Keratinocyte (primary cell): ENCODE measurements at regions not wholly inside any gene's neighbourhood (a gene's known extent, or its start where the extent isn't known, plus 50 kb on each side); places are given as distances from the start of the nearest gene placed in this dataset.

ENCODE experiments used
- DNase-seq: peaks from one replicate; pipeline ENCODE4 v3.0.0-alpha.2; 2011; ENCODE audit warnings: low read depth, missing footprints, low spot score
- FAIRE-seq: peaks from 2 replicates; lab custom pipeline; 2011; peaks lifted over from hg19 to GRCh38; lab: Jason Lieb, UNC
- H2AFZ ChIP-seq: 2 replicates; pipeline ENCODE4 v1.6.0; 2012; ENCODE audit warnings: low read length, control low read depth, inconsistent platforms; ENCODE audit not compliant: control insufficient read depth
- H3K27ac ChIP-seq: 2 replicates; pipeline ENCODE4 v1.5.1; 2011; ENCODE audit warnings: low read length; ENCODE audit not compliant: control insufficient read depth, insufficient read depth
- H3K27me3 ChIP-seq: 3 replicates; pipeline ENCODE4 v1.6.0; 2011; ENCODE audit warnings: low read length; ENCODE audit not compliant: control insufficient read depth, insufficient read depth; ENCODE audit errors: extremely low read depth
- H3K36me3 ChIP-seq, 2 experiments: 2 replicates in 1 of 2; 3 replicates in 1 of 2; pipeline ENCODE4 v1.5.1; 2011; ENCODE audit warnings: low read length in 2 of 2, mild to moderate bottlenecking in 1 of 2; ENCODE audit not compliant: control insufficient read depth in 2 of 2, insufficient read depth in 2 of 2; ENCODE audit errors: extremely low read depth in 1 of 2
- H3K4me1 ChIP-seq: 3 replicates; pipeline ENCODE4 v1.5.1; 2011; ENCODE audit warnings: low read length; ENCODE audit not compliant: control insufficient read depth, insufficient read depth; ENCODE audit errors: extremely low read depth
- H3K4me2 ChIP-seq: 3 replicates; pipeline ENCODE4 v1.6.0; 2011; ENCODE audit warnings: low read depth, low read length; ENCODE audit not compliant: control insufficient read depth, insufficient read depth; ENCODE audit errors: extremely low read depth
- H3K4me3 ChIP-seq, 3 experiments: fragments of 200-600 bp in 1 of 3; sonication (generic) in 1 of 3; 2 replicates in 2 of 3; 3 replicates in 1 of 3; pipeline ENCODE4 v1.5.1; 2011 to 2016; ENCODE audit warnings: low read length in 3 of 3, mild to moderate bottlenecking in 3 of 3, control low read depth in 2 of 3, inconsistent platforms in 1 of 3, low read depth in 1 of 3, mixed read lengths in 1 of 3, mixed run types in 1 of 3, moderate library complexity in 1 of 3; ENCODE audit not compliant: control insufficient read depth in 2 of 3, insufficient read depth in 2 of 3; ENCODE audit errors: extremely low read depth in 1 of 3
- H3K79me2 ChIP-seq: 2 replicates; pipeline ENCODE4 v1.6.0; 2012; ENCODE audit warnings: low read length; ENCODE audit not compliant: control insufficient read depth, insufficient read depth
- H3K9ac ChIP-seq: 3 replicates; pipeline ENCODE4 v1.6.0; 2011; ENCODE audit warnings: low read length; ENCODE audit not compliant: control insufficient read depth, insufficient read depth; ENCODE audit errors: extremely low read depth
- H3K9me1 ChIP-seq: 3 replicates; pipeline ENCODE4 v1.6.0; 2011; ENCODE audit warnings: low read length; ENCODE audit not compliant: control insufficient read depth, insufficient read depth; ENCODE audit errors: extremely low read depth
- H3K9me3 ChIP-seq: 2 replicates; pipeline ENCODE4 v1.5.1; 2012; ENCODE audit warnings: low read depth, low read length; ENCODE audit not compliant: control insufficient read depth
- H4K20me1 ChIP-seq: 3 replicates; pipeline ENCODE4 v1.6.0; 2011; ENCODE audit warnings: low read length; ENCODE audit not compliant: control insufficient read depth, insufficient read depth; ENCODE audit errors: extremely low read depth
- CTCF ChIP-seq, 3 experiments: IDR thresholded peaks in 1 of 3; conservative IDR thresholded peaks in 1 of 3; optimal IDR thresholded peaks in 1 of 3; 2 replicates in 2 of 3; 3 replicates in 1 of 3; pipeline versions ENCODE3 to v1.5.1; 2011; ENCODE audit warnings: low read length in 3 of 3, mild to moderate bottlenecking in 3 of 3, moderate library complexity in 2 of 3, control low read depth in 1 of 3, inconsistent platforms in 1 of 3; ENCODE audit not compliant: insufficient read depth in 2 of 3; ENCODE audit errors: extremely low read depth in 1 of 3
- EZH2 ChIP-seq: IDR thresholded peaks from one replicate; pipeline ENCODE4 v1.6.1; 2012; ENCODE audit warnings: inconsistent platforms, mild to moderate bottlenecking, low read length, moderate library complexity
- dilution Hi-C: fragments of 300-500 bp; cut with MboI; formaldehyde crosslinking; loops from one replicate; pipeline ENCODE4 v1.7.0; 2020; ENCODE audit warnings: low sequenced_read_pairs; ENCODE audit not compliant: extremely low pct_ligation_motif_present

GRCh38 chr11:60631944-60632343 lies 67.5 kb upstream of the MS4A8 start:
- H3K27me3 ChIP-seq: no peaks in the 10 kb centered on the region
- DNase-seq (no peak), FAIRE-seq (no peak)
- H3K36me3 ChIP-seq: no peaks in the 10 kb centered on the region
- H3K9ac ChIP-seq: no peak overlapping the region
- no peaks in the 10 kb centered on the region for H3K9me1 ChIP-seq
- no peak overlapping the region for H3K4me2 ChIP-seq
- H3K79me2 ChIP-seq: no peaks in the 10 kb centered on the region
- dilution Hi-C loops: no loop called here
- no peaks in the 10 kb centered on the region for H4K20me1 ChIP-seq
- TF ChIP-seq CTCF (optimal IDR thresholded peaks at IDR 0.05 in 1 of 3, IDR thresholded peaks at IDR 0.05 in 1 of 3, conservative IDR thresholded peaks at IDR 0.05 in 1 of 3; ENCODE audit: extremely low read depth in 1 of 3, insufficient read depth in 2 of 3, low read length in 3 of 3) (no peak), EZH2 (no peak)
- no peak overlapping the region for H3K4me3 ChIP-seq
- H3K9me3 ChIP-seq: no peaks in the 10 kb centered on the region
- no peaks in the 10 kb centered on the region for H3K4me1 ChIP-seq
- no peak overlapping the region for H2AFZ ChIP-seq
- H3K27ac ChIP-seq: no peak overlapping the region

- no peak for FAIRE-seq
Measured at GRCh38 chr11:60633645-60634044, 65.8 kb upstream of the MS4A8 start.

More at GRCh38 chr11:60633645-60634044, 65.8 kb upstream of the MS4A8 start:
- dilution Hi-C loops: no loop called here
- Histone ChIP-seq H4K20me1 (no peaks in the 10 kb centered on the region), H3K27me3 (no peaks in the 10 kb centered on the region), H3K9me1 (no peaks in the 10 kb centered on the region), H3K4me2 (no peak overlapping the region), H3K9ac (no peak overlapping the region), H3K27ac (no peak overlapping the region), H3K4me3 (no peak overlapping the region), H3K36me3 (no peaks in the 10 kb centered on the region), H3K4me1 (no peaks in the 10 kb centered on the region), H3K79me2 (no peaks in the 10 kb centered on the region), H3K9me3 (no peaks in the 10 kb centered on the region), H2AFZ (no peak overlapping the region)
- no peak for TF ChIP-seq EZH2
- no peak for TF ChIP-seq CTCF (optimal IDR thresholded peaks at IDR 0.05 in 1 of 3, IDR thresholded peaks at IDR 0.05 in 1 of 3, conservative IDR thresholded peaks at IDR 0.05 in 1 of 3; ENCODE audit: extremely low read depth in 1 of 3, insufficient read depth in 2 of 3, low read length in 3 of 3)
- no peak for DNase-seq
